Skeletal muscle satellite cell (primary cell): ENCODE measurements at regions not wholly inside any gene's neighbourhood (a gene's known extent, or its start where the extent isn't known, plus 50 kb on each side); places are given as distances from the start of the nearest gene placed in this dataset.
"Not testable (repeated sequence)": the region's sequence is repeated elsewhere in the genome, so short reads cannot be mapped to it uniquely, and the experiment has no call there.

ENCODE experiments used
- H3K27me3 ChIP-seq: 2 replicates; pipeline ENCODE4 v1.7.0; 2013; ENCODE audit warnings: low read length; ENCODE audit not compliant: control insufficient read depth, insufficient read depth
- H3K36me3 ChIP-seq: 2 replicates; pipeline ENCODE4 v1.7.0; 2013; ENCODE audit warnings: mild to moderate bottlenecking, control low read depth, low read length; ENCODE audit not compliant: insufficient read depth
- H3K4me1 ChIP-seq: 2 replicates; pipeline ENCODE4 v1.7.0; 2013; ENCODE audit warnings: low read length; ENCODE audit not compliant: control insufficient read depth, insufficient read depth
- H3K4me2 ChIP-seq: 2 replicates; pipeline ENCODE4 v1.7.0; 2013; ENCODE audit warnings: mild to moderate bottlenecking, low read length
- H3K4me3 ChIP-seq: 2 replicates; pipeline ENCODE4 v1.7.0; 2013; ENCODE audit warnings: low read length
- H3K9ac ChIP-seq: 2 replicates; pipeline ENCODE4 v1.7.0; 2013; ENCODE audit warnings: mild to moderate bottlenecking, low read depth, low read length, moderate library complexity
- H3K9me3 ChIP-seq: replicated peaks from 2 replicates; pipeline ENCODE4 v1.7.0; 2013; ENCODE audit warnings: mild to moderate bottlenecking, control low read depth, low read length

GRCh38 chr5:81823736-81824135 lies 72.8 kb upstream of the SSBP2 start:
- not testable (repeated sequence) for H3K9me3 ChIP-seq, H3K27me3 ChIP-seq, H3K36me3 ChIP-seq, H3K4me3 ChIP-seq, H3K9ac ChIP-seq, H3K4me2 ChIP-seq
- H3K4me1 ChIP-seq: peaks cover 21% of the 10 kb centered on the region

- H3K9me3 ChIP-seq: no peaks in the 10 kb centered on the region
- H3K4me2 ChIP-seq: no peak overlapping the region
- no peak overlapping the region for H3K4me3 ChIP-seq
- H3K4me1 ChIP-seq: peaks cover 21% of the 10 kb centered on the region
- H3K9ac ChIP-seq: no peak overlapping the region
- H3K36me3 ChIP-seq: no peaks in the 10 kb centered on the region
- no peaks in the 10 kb centered on the region for H3K27me3 ChIP-seq
Measured at GRCh38 chr5:81820863-81821262, 70.0 kb upstream of the SSBP2 start.

- H3K4me2 ChIP-seq: no peak overlapping the region
- H3K36me3 ChIP-seq: no peaks in the 10 kb centered on the region
- H3K27me3 ChIP-seq: no peaks in the 10 kb centered on the region
- H3K9ac ChIP-seq: no peak overlapping the region
- no peaks in the 10 kb centered on the region for H3K9me3 ChIP-seq
- peaks cover 17% of the 10 kb centered on the region for H3K4me1 ChIP-seq
- no peak overlapping the region for H3K4me3 ChIP-seq
Measured at GRCh38 chr5:81820318-81820636, 69.4 kb upstream of the SSBP2 start.

- no peak overlapping the region for H3K4me2 ChIP-seq
- no peaks in the 10 kb centered on the region for H3K27me3 ChIP-seq
Measured at GRCh38 chr5:81819556-81820317, 68.8 kb upstream of the SSBP2 start.

GRCh38 chr5:81817980-81818379 lies 67.1 kb upstream of the SSBP2 start:
- no peak overlapping the region for H3K9ac ChIP-seq
- H3K4me2 ChIP-seq: no peak overlapping the region
- no peaks in the 10 kb centered on the region for H3K36me3 ChIP-seq
- H3K4me3 ChIP-seq: no peak overlapping the region
- H3K27me3 ChIP-seq: no peaks in the 10 kb centered on the region
- no peaks in the 10 kb centered on the region for H3K9me3 ChIP-seq
- H3K4me1 ChIP-seq: peaks cover 11% of the 10 kb centered on the region

More at GRCh38 chr5:81819556-81820317, 68.8 kb upstream of the SSBP2 start:
- H3K4me1 ChIP-seq: peaks cover 11% of the 10 kb centered on the region
- no peaks in the 10 kb centered on the region for H3K36me3 ChIP-seq
- H3K9me3 ChIP-seq: no peaks in the 10 kb centered on the region
- H3K9ac ChIP-seq: no peak overlapping the region
- H3K4me3 ChIP-seq: no peak overlapping the region

- no peak overlapping the region for H3K4me3 ChIP-seq
- no peaks in the 10 kb centered on the region for H3K9me3 ChIP-seq
- H3K4me1 ChIP-seq: peaks cover 11% of the 10 kb centered on the region
- H3K4me2 ChIP-seq: no peak overlapping the region
- H3K9ac ChIP-seq: no peak overlapping the region
- H3K27me3 ChIP-seq: no peaks in the 10 kb centered on the region
- no peaks in the 10 kb centered on the region for H3K36me3 ChIP-seq
Measured at GRCh38 chr5:81817086-81817485, 66.2 kb upstream of the SSBP2 start.

GRCh38 chr5:81815321-81815720 lies 64.4 kb upstream of the SSBP2 start:
- Histone ChIP-seq H3K9ac (no peak overlapping the region), H3K4me3 (no peak overlapping the region), H3K4me1 (peaks cover 10% of the 10 kb centered on the region), H3K9me3 (no peaks in the 10 kb centered on the region), H3K4me2 (no peak overlapping the region), H3K27me3 (no peaks in the 10 kb centered on the region), H3K36me3 (no peaks in the 10 kb centered on the region)

- no peaks in the 10 kb centered on the region for H3K27me3 ChIP-seq
- H3K9ac ChIP-seq: no peak overlapping the region
- no peaks in the 10 kb centered on the region for H3K9me3 ChIP-seq
- no peak overlapping the region for H3K4me3 ChIP-seq
- no peak overlapping the region for H3K4me2 ChIP-seq
- H3K4me1 ChIP-seq: no peaks in the 10 kb centered on the region
- no peaks in the 10 kb centered on the region for H3K36me3 ChIP-seq
Measured at GRCh38 chr5:81808106-81808505, 57.2 kb upstream of the SSBP2 start.

GRCh38 chr5:81805086-81805485 lies 54.2 kb upstream of the SSBP2 start:
- no peak overlapping the region for H3K4me3 ChIP-seq
- no peaks in the 10 kb centered on the region for H3K36me3 ChIP-seq
- no peak overlapping the region for H3K9ac ChIP-seq
- H3K4me2 ChIP-seq: no peak overlapping the region
- H3K9me3 ChIP-seq: no peaks in the 10 kb centered on the region
- no peaks in the 10 kb centered on the region for H3K27me3 ChIP-seq
- no peaks in the 10 kb centered on the region for H3K4me1 ChIP-seq

- H3K9me3 ChIP-seq: no peaks in the 10 kb centered on the region
- no peak overlapping the region for H3K4me3 ChIP-seq
- no peak overlapping the region for H3K4me2 ChIP-seq
- H3K9ac ChIP-seq: no peak overlapping the region
- H3K4me1 ChIP-seq: no peaks in the 10 kb centered on the region
- no peaks in the 10 kb centered on the region for H3K27me3 ChIP-seq
- H3K36me3 ChIP-seq: no peaks in the 10 kb centered on the region
Measured at GRCh38 chr5:81803812-81804211, 52.9 kb upstream of the SSBP2 start.

GRCh38 chr5:81802625-81803024 lies 51.7 kb upstream of the SSBP2 start:
- H3K4me3 ChIP-seq: no peak overlapping the region
- no peaks in the 10 kb centered on the region for H3K9me3 ChIP-seq
- H3K4me2 ChIP-seq: no peak overlapping the region
- no peaks in the 10 kb centered on the region for H3K36me3 ChIP-seq
- no peaks in the 10 kb centered on the region for H3K4me1 ChIP-seq
- H3K27me3 ChIP-seq: no peaks in the 10 kb centered on the region
- H3K9ac ChIP-seq: no peak overlapping the region

- Histone ChIP-seq H3K36me3 (no peaks in the 10 kb centered on the region), H3K4me1 (no peaks in the 10 kb centered on the region), H3K27me3 (no peaks in the 10 kb centered on the region), H3K4me3 (no peak overlapping the region), H3K9ac (no peak overlapping the region), H3K4me2 (no peak overlapping the region), H3K9me3 (no peaks in the 10 kb centered on the region)
Measured at GRCh38 chr5:81802020-81802419, 51.1 kb upstream of the SSBP2 start.
